ENCODE measurements at regions not wholly inside any gene's neighbourhood (a gene's known extent, or its start where the extent isn't known, plus 50 kb on each side); places are given as distances from the start of the nearest gene placed in this dataset.

DNA sequence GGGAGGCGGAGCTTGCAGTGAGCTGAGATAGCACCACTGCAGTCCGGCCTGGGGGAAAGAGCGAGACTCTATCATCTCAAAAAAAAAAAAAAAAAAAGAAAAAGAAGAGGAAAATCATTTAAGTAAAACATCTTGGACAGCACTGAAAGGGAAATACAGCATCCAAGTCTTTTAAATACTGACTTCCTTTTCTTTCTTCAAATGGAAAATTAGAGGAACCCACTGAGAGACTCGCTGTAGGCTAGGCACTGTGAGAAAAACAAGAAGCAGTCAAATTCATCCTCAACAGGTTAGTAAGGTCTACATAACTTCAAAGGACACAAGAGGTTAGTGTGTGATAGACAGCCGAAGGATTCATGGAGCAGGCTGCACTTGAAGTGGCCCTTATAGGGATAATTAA is 243.7 kb downstream of the BLID start:
- DNase-seq (ENCODE audit: low read depth) (no peak), FAIRE-seq (no peak)
- Mint-ChIP-seq H3K27ac (ENCODE audit: unreplicated experiment) (no peak overlapping the region), H3K36me3 (ENCODE audit: low read depth, unreplicated experiment) (no peaks in the 10 kb centered on the region), H3K4me1 (ENCODE audit: low read depth, unreplicated experiment) (no peaks in the 10 kb centered on the region), H3K27me3 (ENCODE audit: low read depth, unreplicated experiment) (no peaks in the 10 kb centered on the region), H3K9me3 (ENCODE audit: unreplicated experiment) (peaks cover 2% of the 10 kb centered on the region), H3K4me3 (ENCODE audit: unreplicated experiment) (no peak overlapping the region)
- H3K79me2 ChIP-seq (ENCODE audit: insufficient read depth, low read length): no peaks in the 10 kb centered on the region
- no peaks in the 10 kb centered on the region for H3K9me3 ChIP-seq (ENCODE audit: insufficient read depth, low read depth, low read length)
- H3K27ac ChIP-seq (ENCODE audit: low read depth, low read length): no peak overlapping the region
- H3K27me3 ChIP-seq (ENCODE audit: insufficient read depth, low read length): no peaks in the 10 kb centered on the region
- H3K4me3 ChIP-seq (ENCODE audit: insufficient read depth, low read depth, low read length): no peak overlapping the region
- TF ChIP-seq EZH2 (IDR thresholded peaks at IDR 0.05; ENCODE audit: insufficient read depth, low read length): no peak
- no peak for TF ChIP-seq CTCF (IDR thresholded peaks at IDR 0.05; ENCODE audit: insufficient read depth, low read depth, low read length)
- no peaks in the 10 kb centered on the region for H4K20me1 ChIP-seq (ENCODE audit: insufficient read depth, low read length)
- H3K9ac ChIP-seq (ENCODE audit: low read length): no peak overlapping the region
- H3K4me2 ChIP-seq (ENCODE audit: low read length): no peak overlapping the region
- H3K4me1 ChIP-seq (ENCODE audit: insufficient read depth, low read length): no peaks in the 10 kb centered on the region
- no peak overlapping the region for H2AFZ ChIP-seq (ENCODE audit: low read depth, low read length)
- no peaks in the 10 kb centered on the region for H3K36me3 ChIP-seq (ENCODE audit: insufficient read depth, low read length)

DNA sequence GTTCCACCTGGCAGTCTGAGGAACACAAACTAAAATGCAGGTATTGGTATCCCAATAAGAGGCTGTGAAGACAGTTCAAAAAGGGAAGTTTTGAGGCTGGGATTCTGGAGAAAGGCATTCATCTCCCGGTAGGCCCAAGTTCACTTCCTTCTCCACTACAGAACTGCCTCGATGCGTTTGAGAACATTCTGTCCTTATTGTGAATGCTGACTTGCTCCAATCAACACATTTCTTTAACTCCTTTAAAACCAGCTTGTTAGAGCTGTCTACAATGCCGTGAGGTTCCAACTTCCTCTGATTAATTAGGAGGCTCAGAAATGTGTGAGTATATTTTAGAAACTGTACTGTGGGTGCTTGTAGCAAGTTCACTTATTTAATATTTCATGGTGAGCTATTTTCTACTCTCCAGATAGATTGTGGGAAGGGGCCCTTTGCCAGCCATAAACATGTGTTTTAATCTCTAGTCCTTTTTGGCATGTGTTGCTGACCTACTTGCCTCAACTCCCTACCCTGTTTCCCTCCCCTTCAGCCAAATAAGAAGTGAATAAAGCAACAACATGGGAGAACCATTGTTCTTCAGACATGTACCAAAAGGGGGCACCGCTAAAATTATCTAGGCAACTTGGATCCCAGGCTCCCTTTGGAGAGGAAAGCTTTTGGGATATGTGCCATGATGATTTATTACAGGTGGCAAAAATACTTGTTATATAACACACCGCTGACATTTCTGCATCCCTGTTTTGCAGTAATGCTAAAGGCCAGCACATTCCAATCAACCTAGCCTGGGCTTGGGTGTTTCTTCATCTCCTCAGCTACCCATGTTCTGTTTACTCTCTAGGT is 245.6 kb downstream of the BLID start:
- H3K27ac Mint-ChIP-seq (ENCODE audit: unreplicated experiment): no peak overlapping the region
- no peaks in the 10 kb centered on the region for H3K4me1 ChIP-seq (ENCODE audit: insufficient read depth, low read length)
- no peaks in the 10 kb centered on the region for H3K27me3 Mint-ChIP-seq (ENCODE audit: low read depth, unreplicated experiment)
- H3K4me3 ChIP-seq (ENCODE audit: insufficient read depth, low read depth, low read length): no peak overlapping the region
- no peaks in the 10 kb centered on the region for H4K20me1 ChIP-seq (ENCODE audit: insufficient read depth, low read length)
- FAIRE-seq (no peak), DNase-seq (ENCODE audit: low read depth) (peak; percentile 19)
- no peaks in the 10 kb centered on the region for H3K9me3 ChIP-seq (ENCODE audit: insufficient read depth, low read depth, low read length)
- no peak for TF ChIP-seq CTCF (IDR thresholded peaks at IDR 0.05; ENCODE audit: insufficient read depth, low read depth, low read length)
- no peak for TF ChIP-seq EZH2 (IDR thresholded peaks at IDR 0.05; ENCODE audit: insufficient read depth, low read length)
- H3K36me3 ChIP-seq (ENCODE audit: insufficient read depth, low read length): no peaks in the 10 kb centered on the region
- no peaks in the 10 kb centered on the region for H3K36me3 Mint-ChIP-seq (ENCODE audit: low read depth, unreplicated experiment)
- no peak overlapping the region for H3K4me2 ChIP-seq (ENCODE audit: low read length)
- no peaks in the 10 kb centered on the region for H3K79me2 ChIP-seq (ENCODE audit: insufficient read depth, low read length)
- H2AFZ ChIP-seq (ENCODE audit: low read depth, low read length): no peak overlapping the region
- no peak overlapping the region for H3K4me3 Mint-ChIP-seq (ENCODE audit: unreplicated experiment)
- peaks cover 2% of the 10 kb centered on the region for H3K9me3 Mint-ChIP-seq (ENCODE audit: unreplicated experiment)
- no peak overlapping the region for H3K27ac ChIP-seq (ENCODE audit: low read depth, low read length)
- H3K4me1 Mint-ChIP-seq (ENCODE audit: low read depth, unreplicated experiment): no peaks in the 10 kb centered on the region
- no peak overlapping the region for H3K9ac ChIP-seq (ENCODE audit: low read length)
- no peaks in the 10 kb centered on the region for H3K27me3 ChIP-seq (ENCODE audit: insufficient read depth, low read length)

GRCh38 chr11:121869478-121869877 is 246.5 kb downstream of the BLID start:
- H3K36me3 Mint-ChIP-seq (ENCODE audit: low read depth, unreplicated experiment): no peaks in the 10 kb centered on the region
- Histone ChIP-seq H2AFZ (ENCODE audit: low read depth, low read length) (no peak overlapping the region), H3K9me3 (ENCODE audit: insufficient read depth, low read depth, low read length) (no peaks in the 10 kb centered on the region), H3K27me3 (ENCODE audit: insufficient read depth, low read length) (no peaks in the 10 kb centered on the region), H4K20me1 (ENCODE audit: insufficient read depth, low read length) (no peaks in the 10 kb centered on the region), H3K79me2 (ENCODE audit: insufficient read depth, low read length) (no peaks in the 10 kb centered on the region), H3K4me1 (ENCODE audit: insufficient read depth, low read length) (no peaks in the 10 kb centered on the region), H3K9ac (ENCODE audit: low read length) (no peak overlapping the region), H3K4me2 (ENCODE audit: low read length) (no peak overlapping the region), H3K4me3 (ENCODE audit: insufficient read depth, low read depth, low read length) (no peak overlapping the region), H3K36me3 (ENCODE audit: insufficient read depth, low read length) (no peaks in the 10 kb centered on the region), H3K27ac (ENCODE audit: low read depth, low read length) (no peak overlapping the region)
- DNase-seq (ENCODE audit: low read depth) (no peak), FAIRE-seq (no peak)
- no peaks in the 10 kb centered on the region for H3K4me1 Mint-ChIP-seq (ENCODE audit: low read depth, unreplicated experiment)
- H3K4me3 Mint-ChIP-seq (ENCODE audit: unreplicated experiment): no peak overlapping the region
- no peaks in the 10 kb centered on the region for H3K27me3 Mint-ChIP-seq (ENCODE audit: low read depth, unreplicated experiment)
- no peak overlapping the region for H3K27ac Mint-ChIP-seq (ENCODE audit: unreplicated experiment)
- peaks cover 2% of the 10 kb centered on the region for H3K9me3 Mint-ChIP-seq (ENCODE audit: unreplicated experiment)
- TF ChIP-seq CTCF (IDR thresholded peaks at IDR 0.05; ENCODE audit: insufficient read depth, low read depth, low read length) (no peak), EZH2 (IDR thresholded peaks at IDR 0.05; ENCODE audit: insufficient read depth, low read length) (no peak)

All from astrocyte (in vitro differentiated cells and primary cell).